ENCODE measurements at regions not wholly inside any gene's neighbourhood (a gene's known extent, or its start where the extent isn't known, plus 50 kb on each side); places are given as distances from the start of the nearest gene placed in this dataset.

- Histone ChIP-seq H3K27ac (ENCODE audit: control insufficient read depth, insufficient read depth, low read length) (no peak overlapping the region), H3K4me2 (ENCODE audit: control insufficient read depth, extremely low read depth, insufficient read depth, low read depth, low read length) (no peak overlapping the region), H3K36me3 (ENCODE audit: control insufficient read depth in 2 of 2, extremely low read depth in 1 of 2, insufficient read depth in 2 of 2, low read length in 2 of 2) (no peaks in the 10 kb centered on the region), H3K9me3 (ENCODE audit: control insufficient read depth, low read depth, low read length) (no peaks in the 10 kb centered on the region), H3K9me1 (ENCODE audit: control insufficient read depth, extremely low read depth, insufficient read depth, low read length) (no peaks in the 10 kb centered on the region), H3K4me3 (ENCODE audit: control insufficient read depth in 2 of 3, extremely low read depth in 1 of 3, insufficient read depth in 2 of 3, low read depth in 1 of 3, low read length in 3 of 3) (no peak overlapping the region), H4K20me1 (ENCODE audit: control insufficient read depth, extremely low read depth, insufficient read depth, low read length) (no peaks in the 10 kb centered on the region), H3K79me2 (ENCODE audit: control insufficient read depth, insufficient read depth, low read length) (no peaks in the 10 kb centered on the region), H3K27me3 (ENCODE audit: control insufficient read depth, extremely low read depth, insufficient read depth, low read length) (no peaks in the 10 kb centered on the region), H3K4me1 (ENCODE audit: control insufficient read depth, extremely low read depth, insufficient read depth, low read length) (no peaks in the 10 kb centered on the region), H2AFZ (ENCODE audit: control insufficient read depth, low read length) (no peak overlapping the region), H3K9ac (ENCODE audit: control insufficient read depth, extremely low read depth, insufficient read depth, low read length) (no peak overlapping the region)
- dilution Hi-C loops (cut with MboI; ENCODE audit: extremely low pct_ligation_motif_present, low sequenced_read_pairs), result no loop called here
- FAIRE-seq (no peak), DNase-seq (ENCODE audit: low read depth, low spot score) (no peak)
- TF ChIP-seq CTCF (optimal IDR thresholded peaks at IDR 0.05 in 1 of 3, IDR thresholded peaks at IDR 0.05 in 1 of 3, conservative IDR thresholded peaks at IDR 0.05 in 1 of 3; ENCODE audit: extremely low read depth in 1 of 3, insufficient read depth in 2 of 3, low read length in 3 of 3) (no peak), EZH2 (IDR thresholded peaks at IDR 0.05; ENCODE audit: low read length) (no peak)
Observed at GRCh38 chr9:1964093-1964492, 51.1 kb upstream of the SMARCA2 start.

Small RNAs in the stretch of these regions (small RNA-seq; reads per million reads assigned to genes)
- gene RNA5SP279 (ENCODE audit: insufficient read length in 3 of 3, low read depth in 3 of 3, low replicate concordance in 1 of 3), result 0 reads per million in 3 experiments
